ENCODE measurements at regions not wholly inside any gene's neighbourhood (a gene's known extent, or its start where the extent isn't known, plus 50 kb on each side); places are given as distances from the start of the nearest gene placed in this dataset.
"Not testable (repeated sequence)": the region's sequence is repeated elsewhere in the genome, so short reads cannot be mapped to it uniquely, and the experiment has no call there.

GRCh38 chr4:17029432-17029831, 131.0 kb upstream of the LDB2 start:
- intact Hi-C loops (cut with DNase I): no loop called here
- DNase-seq: no peak

GRCh38 chr4:17027495-17027894, 129.1 kb upstream of the LDB2 start:
- DNase-seq: no peak
- intact Hi-C loops (cut with DNase I): no loop called here

GRCh38 chr4:17024425-17024824, 126.0 kb upstream of the LDB2 start:
- intact Hi-C loops (cut with DNase I): no loop called here
- DNase-seq: no peak

- DNase-seq: no peak
- intact Hi-C loops (cut with DNase I): no loop called here
Observed at GRCh38 chr4:17020901-17021300, 122.5 kb upstream of the LDB2 start.

- intact Hi-C loops (cut with DNase I): no loop called here
- no peak for DNase-seq
Observed at GRCh38 chr4:17020451-17020850, 122.0 kb upstream of the LDB2 start.

- DNase-seq; intact Hi-C loops (cut with DNase I): not testable (repeated sequence)
Observed at GRCh38 chr4:17018621-17019020, 120.2 kb upstream of the LDB2 start.

GRCh38 chr4:17018013-17018412, 119.6 kb upstream of the LDB2 start:
- intact Hi-C loops (cut with DNase I): no loop called here
- no peak for DNase-seq

GRCh38 chr4:17013382-17014006, 115.0 kb upstream of the LDB2 start:
- DNase-seq: no peak
- intact Hi-C loops (cut with DNase I): no loop called here

GRCh38 chr4:17012451-17012850, 114.0 kb upstream of the LDB2 start:
- intact Hi-C loops (cut with DNase I): no loop called here
- no peak for DNase-seq

- intact Hi-C loops (cut with DNase I): no loop called here
- no peak for DNase-seq
Observed at GRCh38 chr4:17010426-17011087, 112.1 kb upstream of the LDB2 start.

GRCh38 chr4:17009871-17010367, 111.5 kb upstream of the LDB2 start:
- intact Hi-C loops (cut with DNase I): no loop called here

GRCh38 chr4:17008834-17009345, 110.4 kb upstream of the LDB2 start:
- intact Hi-C loops (cut with DNase I): no loop called here
- no peak for DNase-seq

More at GRCh38 chr4:17009871-17010367, 111.5 kb upstream of the LDB2 start:
- no peak for DNase-seq

GRCh38 chr4:17003606-17004392, 105.4 kb upstream of the LDB2 start:
- DNase-seq; intact Hi-C loops (cut with DNase I): not testable (repeated sequence)

- DNase-seq: no peak
- intact Hi-C loops (cut with DNase I): no loop called here
Observed at GRCh38 chr4:16995451-16995850, 97.0 kb upstream of the LDB2 start.

- DNase-seq: no peak
- intact Hi-C loops (cut with DNase I): no loop called here
Observed at GRCh38 chr4:16993956-16994840, 95.8 kb upstream of the LDB2 start.

GRCh38 chr4:16992566-16993225, 94.3 kb upstream of the LDB2 start:
- DNase-seq: no peak

GRCh38 chr4:16991450-16991849, 93.0 kb upstream of the LDB2 start:
- no peak for DNase-seq
- intact Hi-C loops (cut with DNase I): no loop called here

More at GRCh38 chr4:16992566-16993225, 94.3 kb upstream of the LDB2 start:
- intact Hi-C loops (cut with DNase I): no loop called here

GRCh38 chr4:16989371-16989770, 90.9 kb upstream of the LDB2 start:
- no peak for DNase-seq
- intact Hi-C loops (cut with DNase I): no loop called here

- DNase-seq: no peak
- intact Hi-C loops (cut with DNase I): no loop called here
Observed at GRCh38 chr4:16988814-16989213, 90.4 kb upstream of the LDB2 start.

- intact Hi-C loops (cut with DNase I): no loop called here
Observed at GRCh38 chr4:16977081-16977480, 78.6 kb upstream of the LDB2 start.

More at GRCh38 chr4:16977081-16977480, 78.6 kb upstream of the LDB2 start:
- DNase-seq: no peak

Measured in posterior cingulate gyrus (tissue), 11 donors.